ENCODE measurements at regions not wholly inside any gene's neighbourhood (a gene's known extent, or its start where the extent isn't known, plus 50 kb on each side); places are given as distances from the start of the nearest gene placed in this dataset.
"Not testable (repeated sequence)": the region's sequence is repeated elsewhere in the genome, so short reads cannot be mapped to it uniquely, and the experiment has no call there.

DNA sequence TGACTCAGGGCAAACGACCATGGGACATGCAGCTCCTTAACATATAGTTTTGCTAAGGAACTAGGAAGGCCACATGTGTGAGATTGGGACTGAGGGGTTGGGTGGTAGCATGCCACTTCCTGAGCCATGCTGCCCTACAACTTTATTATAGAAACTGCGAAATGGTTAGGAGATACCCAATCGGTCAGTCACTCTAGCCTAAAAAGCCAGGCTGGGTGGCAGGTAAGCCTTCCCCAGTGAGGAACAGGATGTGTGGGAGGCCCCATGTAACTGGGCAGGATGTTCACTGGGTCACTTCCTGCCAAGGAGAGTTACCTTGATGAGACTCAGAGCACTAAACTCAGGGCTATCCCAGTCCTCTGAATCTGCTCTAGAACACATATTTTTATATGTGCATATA, 123.5 kb downstream of the MAP3K7 start:
- H3K4me1 ChIP-seq (ENCODE audit: insufficient read depth), result no peaks in the 10 kb centered on the region
- 89% methylated on average over 3 of the region's 3 CpGs for WGBS
- no peaks in the 10 kb centered on the region for H3K36me3 ChIP-seq (ENCODE audit: insufficient read depth)
- H3K4me3 ChIP-seq (ENCODE audit: low read depth, low read length), result no peak overlapping the region
- no peak for DNase-seq (ENCODE audit: extremely low spot score)
- no peak overlapping the region for H3K27ac ChIP-seq (ENCODE audit: low read depth)

DNA sequence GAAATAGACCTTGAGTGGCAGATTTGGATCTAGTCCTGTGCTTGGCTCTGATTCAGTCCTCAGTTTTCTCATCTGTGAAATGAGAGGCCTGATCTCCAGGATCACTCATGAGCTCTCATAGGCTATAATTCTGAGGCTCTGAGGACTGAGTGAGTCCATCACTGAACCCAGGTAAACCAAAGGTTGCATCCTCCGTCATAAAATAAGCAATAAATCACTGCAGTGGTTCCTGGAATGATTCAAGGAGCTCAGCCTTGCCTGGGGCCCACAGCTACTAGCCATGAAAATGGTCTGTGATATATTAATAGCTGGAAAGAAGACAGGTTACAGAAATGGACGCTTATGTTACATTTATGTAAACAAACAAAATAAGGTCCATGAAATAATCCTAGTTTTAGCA, 124.8 kb downstream of the MAP3K7 start:
- Histone ChIP-seq H3K4me3 (ENCODE audit: low read depth, low read length) (no peak overlapping the region), H3K36me3 (ENCODE audit: insufficient read depth) (no peaks in the 10 kb centered on the region), H3K4me1 (ENCODE audit: insufficient read depth) (no peaks in the 10 kb centered on the region), H3K27ac (ENCODE audit: low read depth) (no peak overlapping the region)
- 72% methylated on average over 2 of the region's 2 CpGs for WGBS
- DNase-seq (ENCODE audit: extremely low spot score), result no peak

DNA sequence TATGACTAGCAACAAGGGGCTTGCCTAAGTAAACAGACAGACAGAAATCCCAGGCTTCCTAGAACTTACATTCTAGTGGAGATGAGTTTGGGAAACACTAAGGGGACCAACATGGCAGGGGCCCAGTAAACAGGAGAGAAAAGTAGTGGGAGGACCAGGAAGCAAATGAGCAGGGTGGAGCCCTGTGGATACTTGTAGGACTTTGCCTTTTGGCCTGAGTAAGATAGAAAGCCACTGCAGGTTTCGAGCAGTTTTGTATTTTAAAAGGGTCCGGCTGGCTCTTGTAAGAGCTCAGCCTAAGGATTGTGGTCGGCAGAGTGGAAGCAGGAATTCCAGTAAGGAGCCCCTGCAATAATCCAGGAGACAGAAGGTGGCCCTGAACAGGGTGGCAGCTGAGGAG, 125.5 kb downstream of the MAP3K7 start:
- DNase-seq (ENCODE audit: extremely low spot score), result no peak
- no peak overlapping the region for H3K4me3 ChIP-seq (ENCODE audit: low read depth, low read length)
- no peak overlapping the region for H3K27ac ChIP-seq (ENCODE audit: low read depth)
- H3K36me3 ChIP-seq (ENCODE audit: insufficient read depth), result no peaks in the 10 kb centered on the region
- no peaks in the 10 kb centered on the region for H3K4me1 ChIP-seq (ENCODE audit: insufficient read depth)
- WGBS, result 88% methylated on average over 3 of the region's 3 CpGs

DNA sequence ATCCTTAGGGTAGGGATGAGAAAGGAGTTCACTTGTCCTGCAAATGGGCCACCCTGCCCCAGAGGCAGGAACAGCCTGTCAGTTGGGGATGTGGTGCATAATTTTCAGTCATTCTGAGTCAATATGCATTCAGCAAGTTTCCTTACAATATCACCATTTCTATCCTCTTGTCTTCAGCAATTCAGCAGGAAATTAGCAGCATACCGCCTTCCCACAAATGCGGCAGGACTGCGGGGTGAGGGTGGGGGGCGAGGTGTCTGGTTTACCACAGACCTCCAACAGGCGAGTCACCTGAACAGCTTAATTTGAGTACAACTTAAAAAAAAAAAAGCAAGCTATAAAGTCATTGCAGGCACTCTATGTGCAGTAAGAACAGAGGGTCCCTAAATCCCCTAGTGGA, 126.8 kb downstream of the MAP3K7 start:
- H3K36me3 ChIP-seq (ENCODE audit: insufficient read depth), result no peaks in the 10 kb centered on the region
- WGBS, result 91% methylated on average over 5 of the region's 5 CpGs

DNA sequence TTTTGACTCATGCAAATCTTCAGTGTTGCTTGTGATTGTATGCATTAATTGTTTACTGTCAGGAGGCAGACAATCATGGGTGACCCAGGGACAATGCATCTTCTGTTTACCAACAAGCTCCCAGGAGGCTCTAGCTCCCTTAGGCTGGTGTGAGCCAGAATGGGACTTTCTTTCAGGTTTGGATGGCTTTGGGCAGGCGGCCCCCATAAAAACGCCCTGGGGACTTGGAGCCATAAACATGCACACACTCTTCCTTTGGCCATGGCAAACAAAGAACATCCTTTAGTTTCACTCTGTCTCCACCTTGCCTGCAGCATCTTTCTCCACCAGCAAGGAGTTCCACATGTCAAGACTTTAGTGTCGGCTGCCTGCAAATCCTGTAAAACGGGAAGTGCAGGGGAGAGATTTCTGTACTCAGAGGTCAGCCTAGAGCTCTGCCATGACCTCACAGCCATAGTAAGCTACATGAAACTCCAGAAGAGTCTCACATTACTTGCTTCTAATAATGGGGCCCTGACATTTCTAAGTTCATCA, 127.6 kb downstream of the MAP3K7 start:
- DNase-seq (ENCODE audit: extremely low spot score), result no peak
- no peak overlapping the region for H3K27ac ChIP-seq (ENCODE audit: low read depth)
- H3K4me3 ChIP-seq (ENCODE audit: low read depth, low read length), result no peak overlapping the region
- 58% methylated on average over 4 of the region's 4 CpGs for WGBS
- no peaks in the 10 kb centered on the region for H3K4me1 ChIP-seq (ENCODE audit: insufficient read depth)
- H3K36me3 ChIP-seq (ENCODE audit: insufficient read depth), result no peaks in the 10 kb centered on the region

More for the DNA sequence above, 126.8 kb downstream of the MAP3K7 start:
- no peak for DNase-seq (ENCODE audit: extremely low spot score)
- Histone ChIP-seq H3K4me3 (ENCODE audit: low read depth, low read length) (no peak overlapping the region), H3K4me1 (ENCODE audit: insufficient read depth) (no peaks in the 10 kb centered on the region), H3K27ac (ENCODE audit: low read depth) (no peak overlapping the region)

DNA sequence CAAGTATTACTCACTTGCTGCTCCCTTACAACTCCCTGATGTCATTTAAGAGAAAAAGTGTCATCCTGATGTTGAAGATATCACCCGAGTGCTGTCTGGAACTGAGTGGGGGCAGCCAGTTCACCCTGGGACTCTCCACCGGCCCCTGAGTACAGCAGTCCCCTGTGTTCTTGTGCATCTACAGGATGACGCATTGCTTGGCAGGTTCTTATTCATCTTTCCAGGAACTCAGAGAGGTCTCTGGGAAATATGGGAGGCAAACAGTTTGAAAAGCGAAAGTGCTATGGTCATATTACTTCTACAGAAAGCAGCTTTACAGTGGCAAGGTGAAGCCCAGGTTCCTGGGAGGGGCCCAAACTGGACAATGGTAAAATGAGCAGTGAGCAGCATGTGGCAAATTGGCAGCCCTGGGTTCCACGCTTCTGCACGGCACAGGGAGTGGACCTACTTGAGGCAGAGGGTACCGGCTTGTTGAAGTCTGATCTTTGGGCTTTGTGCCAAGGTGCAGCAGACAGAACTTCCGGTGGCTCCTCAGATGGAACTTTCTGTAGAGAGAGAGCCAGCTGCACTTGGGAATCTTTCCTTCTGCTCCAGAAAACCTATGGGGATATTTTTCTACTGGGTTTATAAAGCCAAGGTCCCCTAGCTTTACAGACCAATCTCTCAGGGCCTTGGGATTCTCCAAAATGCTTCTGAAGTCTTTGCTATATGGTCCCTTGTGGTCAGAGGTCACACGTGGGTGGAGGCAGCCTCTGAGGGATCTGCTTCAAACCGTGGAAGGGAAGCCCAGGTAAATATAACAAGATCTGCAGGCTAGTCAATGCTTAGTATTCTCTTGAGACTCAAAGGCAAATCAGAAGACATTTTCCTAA, 128.3 kb downstream of the MAP3K7 start:
- no peak for DNase-seq (ENCODE audit: extremely low spot score)
- Histone ChIP-seq H3K4me3 (ENCODE audit: low read depth, low read length) (no peak overlapping the region), H3K27ac (ENCODE audit: low read depth) (no peak overlapping the region), H3K36me3 (ENCODE audit: insufficient read depth) (no peaks in the 10 kb centered on the region), H3K4me1 (ENCODE audit: insufficient read depth) (no peaks in the 10 kb centered on the region)
- 47% methylated on average over 10 of the region's 10 CpGs for WGBS

DNA sequence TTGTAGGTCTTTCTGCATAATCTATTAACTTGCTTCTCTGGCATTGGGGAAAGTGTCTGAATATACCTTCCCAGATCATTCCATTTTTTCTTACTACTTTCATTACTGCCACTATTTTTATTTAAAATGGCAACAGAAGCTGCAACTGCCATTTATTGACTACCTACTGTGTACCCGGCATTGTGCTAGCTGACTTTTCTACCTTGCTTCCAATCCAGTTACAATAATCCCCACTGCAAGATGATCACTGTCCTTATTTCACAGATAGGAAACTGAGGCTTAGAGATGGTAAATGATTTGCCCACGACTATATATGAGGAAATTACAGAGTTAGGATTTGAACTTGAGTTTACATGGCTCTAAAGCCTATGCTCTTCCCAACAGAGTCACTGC, 129.0 kb downstream of the MAP3K7 start:
- Histone ChIP-seq H3K4me3 (ENCODE audit: low read depth, low read length) (no peak overlapping the region), H3K4me1 (ENCODE audit: insufficient read depth) (no peaks in the 10 kb centered on the region), H3K36me3 (ENCODE audit: insufficient read depth) (no peaks in the 10 kb centered on the region), H3K27ac (ENCODE audit: low read depth) (no peak overlapping the region)
- no peak for DNase-seq (ENCODE audit: extremely low spot score)
- 93% methylated on average over 2 of the region's 2 CpGs for WGBS

DNA sequence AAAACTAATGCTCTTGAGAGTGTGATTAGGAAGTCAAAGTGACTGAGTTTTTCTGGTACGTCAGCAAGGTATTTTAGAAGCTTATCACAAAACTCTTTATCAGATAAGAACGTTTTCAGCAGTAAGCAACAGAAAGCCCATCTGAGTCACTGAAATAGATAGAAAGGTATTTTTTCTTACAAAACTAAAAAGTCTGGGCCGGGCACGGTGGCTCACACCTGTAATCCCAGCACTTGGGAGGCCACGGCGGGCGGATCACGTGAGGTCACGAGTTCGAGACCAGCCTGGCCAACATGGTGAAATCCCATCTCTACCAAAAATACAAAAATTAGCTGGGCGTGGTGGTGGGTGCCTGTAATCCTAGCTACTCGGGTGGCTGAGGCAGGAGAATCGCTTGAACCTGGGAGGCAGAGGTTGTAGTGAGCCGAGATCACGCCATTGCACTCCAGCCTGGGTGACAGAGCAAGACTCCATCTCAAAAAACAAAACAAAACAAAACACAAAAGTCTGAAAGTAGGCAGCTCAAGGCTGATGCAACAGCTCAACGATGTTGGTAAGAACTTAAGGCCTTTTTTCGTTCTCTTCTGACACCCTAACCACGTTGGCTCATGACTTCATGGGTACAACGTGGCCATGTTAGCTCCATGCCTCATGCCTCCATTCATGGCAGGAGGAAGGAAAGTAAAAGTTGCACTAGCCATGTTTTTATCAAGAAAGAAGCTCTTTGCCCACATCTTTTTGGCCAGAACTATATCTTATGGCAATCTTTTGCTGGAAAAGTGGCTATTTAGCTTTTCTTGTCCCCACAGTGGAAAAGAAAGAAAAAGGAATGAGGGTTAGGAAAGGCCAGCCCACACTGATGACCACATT, 129.6 kb downstream of the MAP3K7 start:
- H3K27ac ChIP-seq (ENCODE audit: low read depth); H3K4me1 ChIP-seq (ENCODE audit: insufficient read depth); H3K36me3 ChIP-seq (ENCODE audit: insufficient read depth); DNase-seq (ENCODE audit: extremely low spot score); H3K4me3 ChIP-seq (ENCODE audit: low read depth, low read length): not testable (repeated sequence)
- WGBS, result 83% methylated on average over 19 of the region's 19 CpGs

DNA sequence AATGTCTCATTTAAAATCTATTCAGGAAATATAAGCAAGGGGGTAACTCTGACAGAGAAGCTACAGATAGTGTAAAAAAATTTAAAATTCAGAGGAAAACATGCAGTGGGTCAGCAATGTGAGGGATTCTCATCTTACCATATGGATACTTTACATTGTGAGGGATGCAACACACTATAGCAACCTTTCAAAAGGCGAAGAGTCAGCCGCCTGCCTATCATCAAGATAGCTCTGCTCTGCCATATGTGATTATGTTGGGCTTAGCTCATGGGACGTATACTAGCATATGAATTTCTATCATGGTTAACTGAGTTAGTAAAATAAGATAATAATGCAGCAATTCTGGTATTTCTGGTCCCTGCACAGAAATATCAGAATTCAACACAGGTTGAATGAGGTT, 130.9 kb downstream of the MAP3K7 start:
- Histone ChIP-seq H3K36me3 (ENCODE audit: insufficient read depth) (no peaks in the 10 kb centered on the region), H3K4me3 (ENCODE audit: low read depth, low read length) (no peak overlapping the region), H3K27ac (ENCODE audit: low read depth) (no peak overlapping the region), H3K4me1 (ENCODE audit: insufficient read depth) (no peaks in the 10 kb centered on the region)
- WGBS, result 60% methylated on average over 3 of the region's 3 CpGs
- no peak for DNase-seq (ENCODE audit: extremely low spot score)

DNA sequence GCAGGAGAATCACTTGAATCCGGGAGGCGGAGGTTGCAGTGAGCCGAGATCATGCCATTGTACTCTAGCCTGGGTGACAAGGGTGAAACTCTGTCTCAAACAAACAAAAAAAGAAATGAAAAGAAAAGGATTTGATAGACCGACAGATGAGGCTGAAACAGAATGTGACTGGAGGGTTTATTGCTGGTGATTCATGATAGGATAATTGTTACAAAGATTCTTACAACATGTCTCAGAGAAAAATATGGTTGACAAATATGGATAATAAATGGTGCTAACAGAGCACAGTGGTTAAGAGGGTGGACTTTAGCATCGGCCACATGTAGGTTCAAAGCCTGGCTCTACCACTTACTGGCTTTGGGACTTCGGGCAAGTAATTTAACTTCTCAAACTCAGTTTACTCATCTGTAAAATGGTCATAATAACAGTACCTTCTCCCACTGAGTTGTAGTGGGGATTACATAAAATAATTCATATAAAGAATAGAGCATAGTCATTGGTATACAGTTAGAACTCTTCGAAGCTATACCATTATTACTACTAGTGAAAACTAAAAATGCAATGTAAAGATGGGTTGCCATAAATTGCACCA, 131.9 kb downstream of the MAP3K7 start:
- Histone ChIP-seq H3K36me3 (ENCODE audit: insufficient read depth) (no peaks in the 10 kb centered on the region), H3K4me1 (ENCODE audit: insufficient read depth) (no peaks in the 10 kb centered on the region), H3K27ac (ENCODE audit: low read depth) (no peak overlapping the region), H3K4me3 (ENCODE audit: low read depth, low read length) (no peak overlapping the region)
- WGBS, result 90% methylated on average over 7 of the region's 7 CpGs
- no peak for DNase-seq (ENCODE audit: extremely low spot score)

DNA sequence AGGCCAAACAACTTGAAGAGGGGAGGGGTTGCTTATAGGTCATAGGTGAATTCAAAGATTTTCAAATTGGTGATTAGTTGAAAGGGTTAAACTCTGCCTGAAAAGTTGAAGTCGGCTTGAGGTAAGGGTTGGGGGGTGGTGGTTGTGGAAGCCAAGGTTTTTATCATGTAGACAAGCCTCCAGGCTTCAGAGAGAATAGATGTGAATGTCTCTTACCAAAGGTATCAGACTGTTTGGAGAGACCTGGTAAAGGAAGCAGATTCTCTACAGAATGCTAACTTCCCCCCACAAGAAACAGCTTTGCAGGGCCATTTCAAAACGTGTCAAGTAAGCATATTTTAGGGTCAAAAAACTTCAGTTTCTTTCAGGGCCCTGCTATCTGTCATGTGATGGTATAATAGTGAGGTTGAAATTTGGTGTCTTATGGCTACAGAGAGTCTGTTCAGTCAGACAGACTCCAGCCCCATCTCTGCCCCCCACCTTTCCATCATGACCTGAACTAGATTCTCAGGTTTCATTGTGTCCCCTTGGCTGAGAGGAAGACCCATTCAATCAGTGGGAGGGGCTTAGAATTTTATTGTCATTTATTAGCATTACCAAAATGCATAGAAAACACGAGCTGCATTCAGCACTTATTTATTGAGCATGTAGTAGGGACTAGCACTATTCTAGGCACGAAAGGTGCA, 136.5 kb downstream of the MAP3K7 start:
- Histone ChIP-seq H3K36me3 (ENCODE audit: insufficient read depth) (no peaks in the 10 kb centered on the region), H3K4me1 (ENCODE audit: insufficient read depth) (no peaks in the 10 kb centered on the region), H3K4me3 (ENCODE audit: low read depth, low read length) (no peak overlapping the region), H3K27ac (ENCODE audit: low read depth) (no peak overlapping the region)
- DNase-seq (ENCODE audit: extremely low spot score), result no peak
- 46% methylated on average over 4 of the region's 4 CpGs for WGBS

DNA sequence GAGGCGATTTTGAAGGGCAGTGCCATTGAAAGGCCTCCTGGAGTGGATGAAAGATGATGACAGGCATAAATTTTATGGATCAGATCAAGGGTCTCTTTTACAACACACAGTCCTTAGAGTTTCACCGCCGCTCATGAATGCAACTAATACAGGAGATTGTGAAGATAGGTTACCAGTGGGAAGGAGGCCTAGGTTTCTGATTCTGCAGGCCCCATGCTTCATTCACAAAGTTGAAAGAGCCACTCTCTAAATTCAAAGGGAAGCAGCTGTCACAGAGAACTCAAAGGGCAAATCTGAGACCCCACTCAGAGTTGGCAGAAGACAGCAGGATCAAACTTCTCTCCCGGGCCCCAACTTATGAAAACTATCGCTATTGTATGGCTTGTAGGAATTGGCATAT, 137.6 kb downstream of the MAP3K7 start:
- H3K4me3 ChIP-seq (ENCODE audit: low read depth, low read length), result no peak overlapping the region

DNA sequence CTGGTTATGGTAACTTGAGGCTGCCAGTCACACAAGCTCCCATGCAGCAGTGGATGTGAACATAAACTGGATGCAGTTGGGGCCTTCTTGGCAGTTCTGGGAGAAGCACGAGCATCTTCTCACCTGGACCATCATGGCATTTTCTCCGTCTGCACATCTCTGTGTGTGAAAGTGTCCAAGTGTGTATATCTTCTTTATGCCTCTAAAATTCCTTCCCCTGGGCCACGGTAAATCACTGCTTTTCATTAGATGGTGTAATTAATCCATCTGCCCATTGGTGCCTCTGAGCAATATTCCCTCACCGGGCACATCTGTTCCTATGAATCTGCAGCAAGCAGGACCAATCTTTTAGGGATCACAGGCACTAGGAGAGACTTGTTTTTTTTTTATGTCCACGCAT, 138.0 kb downstream of the MAP3K7 start:
- no peaks in the 10 kb centered on the region for H3K36me3 ChIP-seq (ENCODE audit: insufficient read depth)
- H3K27ac ChIP-seq (ENCODE audit: low read depth), result no peak overlapping the region
- H3K4me1 ChIP-seq (ENCODE audit: insufficient read depth), result no peaks in the 10 kb centered on the region
- DNase-seq (ENCODE audit: extremely low spot score), result no peak
- 79% methylated on average over 5 of the region's 5 CpGs for WGBS
- H3K4me3 ChIP-seq (ENCODE audit: low read depth, low read length), result no peak overlapping the region

More for the DNA sequence above, 137.6 kb downstream of the MAP3K7 start:
- H3K36me3 ChIP-seq (ENCODE audit: insufficient read depth), result no peaks in the 10 kb centered on the region
- WGBS, result 82% methylated on average over 5 of the region's 5 CpGs
- H3K4me1 ChIP-seq (ENCODE audit: insufficient read depth), result no peaks in the 10 kb centered on the region
- no peak for DNase-seq (ENCODE audit: extremely low spot score)
- H3K27ac ChIP-seq (ENCODE audit: low read depth), result no peak overlapping the region
